ENCODE measurements at regions not wholly inside any gene's neighbourhood (a gene's known extent, or its start where the extent isn't known, plus 50 kb on each side); places are given as distances from the start of the nearest gene placed in this dataset.
"Not testable (repeated sequence)": the region's sequence is repeated elsewhere in the genome, so short reads cannot be mapped to it uniquely, and the experiment has no call there.

DNA sequence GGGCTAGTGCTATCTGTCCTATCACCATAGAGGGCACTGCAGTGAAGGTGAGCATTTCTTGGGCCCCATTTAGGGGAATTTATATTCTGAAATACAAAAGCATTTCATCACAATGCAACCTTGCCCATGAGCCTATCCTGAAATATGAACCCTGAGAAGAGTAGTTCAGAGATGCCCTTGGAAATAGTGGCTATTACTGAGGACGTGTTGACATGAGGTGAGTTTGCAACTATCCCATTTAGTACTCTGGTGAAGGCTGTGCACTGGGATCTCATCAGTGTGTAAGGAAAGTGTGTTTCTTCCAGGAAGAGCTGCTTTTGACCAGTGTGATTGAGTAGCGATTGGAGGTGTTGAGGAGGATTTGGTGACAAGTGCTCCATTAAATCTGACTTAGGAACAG is 149.3 kb upstream of the EOLA2 start:
- Histone ChIP-seq H3K27me3 (no peaks in the 10 kb centered on the region), H3K36me3 (no peaks in the 10 kb centered on the region), H3K4me3 (ENCODE audit: low read depth, low read length) (no peak overlapping the region), H3K9me3 (no peaks in the 10 kb centered on the region), H3K4me1 (no peaks in the 10 kb centered on the region)
- no peak for DNase-seq
- TF ChIP-seq, protein P1, sequence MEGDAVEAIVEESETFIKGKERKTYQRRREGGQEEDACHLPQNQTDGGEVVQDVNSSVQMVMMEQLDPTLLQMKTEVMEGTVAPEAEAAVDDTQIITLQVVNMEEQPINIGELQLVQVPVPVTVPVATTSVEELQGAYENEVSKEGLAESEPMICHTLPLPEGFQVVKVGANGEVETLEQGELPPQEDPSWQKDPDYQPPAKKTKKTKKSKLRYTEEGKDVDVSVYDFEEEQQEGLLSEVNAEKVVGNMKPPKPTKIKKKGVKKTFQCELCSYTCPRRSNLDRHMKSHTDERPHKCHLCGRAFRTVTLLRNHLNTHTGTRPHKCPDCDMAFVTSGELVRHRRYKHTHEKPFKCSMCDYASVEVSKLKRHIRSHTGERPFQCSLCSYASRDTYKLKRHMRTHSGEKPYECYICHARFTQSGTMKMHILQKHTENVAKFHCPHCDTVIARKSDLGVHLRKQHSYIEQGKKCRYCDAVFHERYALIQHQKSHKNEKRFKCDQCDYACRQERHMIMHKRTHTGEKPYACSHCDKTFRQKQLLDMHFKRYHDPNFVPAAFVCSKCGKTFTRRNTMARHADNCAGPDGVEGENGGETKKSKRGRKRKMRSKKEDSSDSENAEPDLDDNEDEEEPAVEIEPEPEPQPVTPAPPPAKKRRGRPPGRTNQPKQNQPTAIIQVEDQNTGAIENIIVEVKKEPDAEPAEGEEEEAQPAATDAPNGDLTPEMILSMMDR (IDR thresholded peaks at IDR 0.05; ENCODE audit: low read depth, low read length): no peak

DNA sequence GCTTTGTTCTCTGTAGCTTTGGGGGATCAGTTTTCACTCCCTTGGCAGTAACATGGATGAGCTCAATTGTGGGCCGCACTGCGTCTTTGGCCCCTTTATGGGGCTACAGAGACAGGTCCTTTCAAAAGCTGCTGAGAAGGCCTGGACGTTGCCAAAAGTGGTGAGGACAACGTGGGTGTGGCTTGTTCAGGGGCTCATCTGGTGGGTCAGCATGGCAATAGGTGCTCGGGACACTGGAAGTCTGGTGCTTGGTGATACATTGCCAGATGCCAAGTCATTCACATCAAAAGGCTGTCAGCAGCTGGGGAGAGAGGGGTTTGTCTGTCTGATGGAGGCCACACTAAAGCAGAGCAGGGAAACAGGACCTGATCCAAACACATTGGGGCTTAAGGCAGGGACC is 149.8 kb upstream of the EOLA2 start:
- TF ChIP-seq, protein P1 (IDR thresholded peaks at IDR 0.05; ENCODE audit: low read depth, low read length): no peak
- no peaks in the 10 kb centered on the region for H3K36me3 ChIP-seq
- no peaks in the 10 kb centered on the region for H3K9me3 ChIP-seq
- H3K4me1 ChIP-seq: no peaks in the 10 kb centered on the region
- DNase-seq: no peak
- no peaks in the 10 kb centered on the region for H3K27me3 ChIP-seq
- H3K4me3 ChIP-seq (ENCODE audit: low read depth, low read length): no peak overlapping the region

- no peaks in the 10 kb centered on the region for H3K36me3 ChIP-seq
- no peaks in the 10 kb centered on the region for H3K4me1 ChIP-seq
- TF ChIP-seq, protein P1 (IDR thresholded peaks at IDR 0.05; ENCODE audit: low read depth, low read length): no peak
- no peak for DNase-seq
- H3K9me3 ChIP-seq: no peaks in the 10 kb centered on the region
- no peak overlapping the region for H3K4me3 ChIP-seq (ENCODE audit: low read depth, low read length)
- no peaks in the 10 kb centered on the region for H3K27me3 ChIP-seq
Measured at GRCh38 chrX:150088766-150089518, 150.7 kb upstream of the EOLA2 start.

DNA sequence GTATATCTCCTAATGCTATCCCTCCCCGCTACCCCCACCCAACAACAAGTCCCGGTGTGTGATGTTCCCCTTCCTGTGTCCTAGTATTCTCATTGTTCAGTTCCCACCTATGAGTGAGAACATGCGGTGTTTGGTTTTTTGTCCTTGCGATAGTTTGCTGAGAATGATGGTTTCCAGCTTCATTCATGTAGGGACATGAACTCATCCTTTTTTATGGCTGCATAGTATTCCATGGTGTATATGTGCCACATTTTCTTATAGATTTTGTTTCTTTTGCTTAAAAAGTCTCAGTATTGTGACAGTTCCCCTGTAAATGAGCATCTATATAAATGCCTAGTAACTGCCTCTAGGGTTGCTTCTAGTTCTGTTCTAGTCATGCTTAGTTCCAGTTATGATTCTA is 153.0 kb upstream of the EOLA2 start:
- DNase-seq; H3K4me3 ChIP-seq (ENCODE audit: low read depth, low read length); H3K9me3 ChIP-seq; H3K27me3 ChIP-seq; H3K4me1 ChIP-seq; H3K36me3 ChIP-seq: not testable (repeated sequence)

DNA sequence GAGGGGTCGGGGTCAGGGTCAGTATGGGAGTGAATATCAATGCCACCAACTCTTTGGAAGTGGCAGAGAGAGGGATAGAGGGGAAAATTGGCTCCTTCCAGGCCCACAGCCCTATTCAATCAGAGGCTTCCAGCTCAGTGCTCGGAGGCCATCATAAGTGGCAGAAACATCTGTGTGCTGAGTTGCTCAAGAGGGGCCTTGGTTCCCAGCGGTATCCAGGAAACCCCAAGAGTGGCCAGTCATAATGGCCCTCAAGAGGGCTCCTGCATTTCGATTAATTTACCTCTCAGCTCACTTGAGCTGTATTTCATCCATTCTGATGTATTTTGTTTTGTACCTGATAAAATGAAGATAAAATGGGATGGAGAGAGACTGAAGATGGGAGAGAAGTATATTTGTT is 154.3 kb upstream of the EOLA2 start:
- no peaks in the 10 kb centered on the region for H3K27me3 ChIP-seq
- H3K4me1 ChIP-seq: no peaks in the 10 kb centered on the region
- no peak for DNase-seq
- TF ChIP-seq, protein P1 (IDR thresholded peaks at IDR 0.05; ENCODE audit: low read depth, low read length): no peak
- H3K9me3 ChIP-seq: no peaks in the 10 kb centered on the region
- H3K4me3 ChIP-seq (ENCODE audit: low read depth, low read length): no peak overlapping the region
- no peaks in the 10 kb centered on the region for H3K36me3 ChIP-seq

DNA sequence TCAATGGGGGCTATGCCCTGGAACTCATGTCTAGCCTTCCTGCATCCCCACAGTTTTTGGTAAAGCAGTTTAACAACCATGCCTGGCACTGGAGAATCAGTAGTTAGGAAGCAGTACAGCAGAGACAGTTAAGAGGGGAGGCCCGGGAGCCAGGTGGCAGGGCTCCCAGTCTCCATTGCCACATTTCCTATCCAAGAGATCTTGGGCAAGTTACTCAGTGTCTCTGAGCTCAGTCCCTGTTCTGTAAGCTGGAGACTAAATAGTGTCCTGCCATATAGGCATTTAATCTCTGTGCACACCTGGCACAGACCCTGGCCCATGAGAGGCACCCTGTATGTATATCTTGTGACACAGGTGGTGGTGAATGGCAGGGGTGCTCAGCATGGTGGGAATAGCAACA is 156.1 kb upstream of the EOLA2 start:
- H3K4me3 ChIP-seq (ENCODE audit: low read depth, low read length): no peak overlapping the region
- no peaks in the 10 kb centered on the region for H3K4me1 ChIP-seq
- TF ChIP-seq, protein P1 (IDR thresholded peaks at IDR 0.05; ENCODE audit: low read depth, low read length): no peak
- no peaks in the 10 kb centered on the region for H3K36me3 ChIP-seq
- H3K9me3 ChIP-seq: no peaks in the 10 kb centered on the region
- DNase-seq: no peak
- H3K27me3 ChIP-seq: no peaks in the 10 kb centered on the region
